HEK293 (cell line): ENCODE measurements at regions not wholly inside any gene's neighbourhood (a gene's known extent, or its start where the extent isn't known, plus 50 kb on each side); places are given as distances from the start of the nearest gene placed in this dataset.

Experiments used
- CTCF ChIA-PET: fragments of 350-600 bp; formaldehyde crosslinking; extraction: SDS; loops from one replicate; lab custom pipeline; 2021; ENCODE audit warnings: antibody characterized with exemption; lab: Yijun Ruan, JAX
- POLR2A ChIA-PET: fragments of 300-600 bp; formaldehyde crosslinking; extraction: SDS; loops from one replicate; lab custom pipeline; 2020; ENCODE audit warnings: antibody characterized with exemption, inconsistent platforms; lab: Yijun Ruan, JAX
- H3K27ac ChIP-seq: fragments of 200-500 bp; sonication (Bioruptor generic); 2 replicates; pipeline ENCODE4 v1.5.1; 2014; ENCODE audit warnings: low read depth, low read length, control low read depth, inconsistent platforms; ENCODE audit errors: extremely low read depth
- H3K36me3 ChIP-seq, 2 experiments: fragments of 200-500 bp in 1 of 2; sonication (Bioruptor generic) in 1 of 2; 1 replicate in 1 of 2; 2 replicates in 1 of 2; pipeline ENCODE4 v1.5.1; 2014 to 2017; ENCODE audit warnings: inconsistent platforms in 2 of 2, low read length in 2 of 2; ENCODE audit not compliant: control insufficient read depth in 2 of 2, insufficient read depth in 1 of 2
- H3K4me1 ChIP-seq: fragments of 200-500 bp; sonication (Bioruptor generic); 2 replicates; pipeline ENCODE4 v1.5.1; 2014; ENCODE audit warnings: mild to moderate bottlenecking, low read length, inconsistent platforms; ENCODE audit not compliant: control insufficient read depth, insufficient read depth
- H3K4me3 ChIP-seq: 2 replicates; pipeline ENCODE4 v1.5.1; 2011; ENCODE audit warnings: low read depth, mild to moderate bottlenecking, control low read depth, low read length, moderate library complexity
- H3K9me3 ChIP-seq: fragments of 200-500 bp; sonication (Bioruptor generic); 2 replicates; pipeline ENCODE4 v1.5.1; 2014; ENCODE audit warnings: low read depth, low read length, inconsistent platforms; ENCODE audit not compliant: control insufficient read depth, insufficient read depth
- HOXA7 ChIP-seq: sonication (generic); formaldehyde crosslinking; IDR thresholded peaks from 2 replicates; pipeline ENCODE4 v1.8.1; 2022; ENCODE audit warnings: missing genetic modification reagents, borderline replicate concordance
- KLF7 ChIP-seq: fragments of 450-650 bp; formaldehyde crosslinking; IDR thresholded peaks from 2 replicates; pipeline ENCODE4 v1.5.1; 2016; ENCODE audit warnings: missing biosample characterization, missing genetic modification characterization, borderline replicate concordance
- KLF9 ChIP-seq: fragments of 450-650 bp; formaldehyde crosslinking; IDR thresholded peaks from 2 replicates; pipeline ENCODE4 v1.5.1; 2016; ENCODE audit warnings: missing biosample characterization, missing genetic modification characterization, low read depth
- OSR2 ChIP-seq: fragments of 450-650 bp; formaldehyde crosslinking; IDR thresholded peaks from 2 replicates; pipeline ENCODE4 v1.5.1; 2016; ENCODE audit warnings: missing biosample characterization, missing genetic modification characterization
- PRDM1 ChIP-seq: fragments of 450-650 bp; formaldehyde crosslinking; IDR thresholded peaks from 2 replicates; pipeline ENCODE4; 2016; ENCODE audit warnings: missing biosample characterization, missing genetic modification characterization
- PRDM2 ChIP-seq: fragments of 450-650 bp; formaldehyde crosslinking; IDR thresholded peaks from 2 replicates; pipeline ENCODE4 v1.5.1; 2016; ENCODE audit warnings: missing biosample characterization, missing genetic modification characterization, borderline replicate concordance
- SETDB1 ChIP-seq: IDR thresholded peaks from one replicate; pipeline ENCODE4 v1.6.1; 2017; ENCODE audit warnings: mild to moderate bottlenecking, low read length, moderate library complexity, mixed read lengths; ENCODE audit not compliant: insufficient read length
- SP3 ChIP-seq: fragments of 450-650 bp; formaldehyde crosslinking; IDR thresholded peaks from 2 replicates; pipeline ENCODE4 v1.5.1; 2016; ENCODE audit warnings: missing biosample characterization, missing genetic modification characterization
- YY1 ChIP-seq: fragments of 450-650 bp; formaldehyde crosslinking; IDR thresholded peaks from 2 replicates; pipeline ENCODE4 v1.5.1; 2018; ENCODE audit warnings: missing biosample characterization, missing genetic modification characterization
- ZBTB20 ChIP-seq: fragments of 450-650 bp; formaldehyde crosslinking; IDR thresholded peaks from 2 replicates; pipeline ENCODE4 v1.5.1; 2016; ENCODE audit warnings: missing biosample characterization, missing genetic modification characterization
- ZBTB49 ChIP-seq: fragments of 450-650 bp; formaldehyde crosslinking; IDR thresholded peaks from 2 replicates; pipeline ENCODE4 v1.5.1; 2016; ENCODE audit warnings: missing biosample characterization, missing genetic modification characterization, low read depth
- ZIC2 ChIP-seq: fragments of 450-650 bp; formaldehyde crosslinking; IDR thresholded peaks from 2 replicates; pipeline ENCODE4 v1.5.1; 2016; ENCODE audit warnings: missing biosample characterization, missing genetic modification characterization
- ZNF155 ChIP-seq: fragments of 450-650 bp; formaldehyde crosslinking; IDR thresholded peaks from 2 replicates; pipeline ENCODE4 v1.5.1; 2016; ENCODE audit warnings: missing biosample characterization, missing genetic modification characterization
- ZNF174 ChIP-seq: fragments of 450-650 bp; formaldehyde crosslinking; IDR thresholded peaks from 2 replicates; pipeline ENCODE4 v1.5.0; 2017; ENCODE audit warnings: missing biosample characterization, mild to moderate bottlenecking, missing genetic modification characterization
- ZNF214 ChIP-seq: fragments of 450-650 bp; formaldehyde crosslinking; IDR thresholded peaks from 2 replicates; pipeline ENCODE4 v1.5.1; 2017; ENCODE audit warnings: missing biosample characterization, mild to moderate bottlenecking, missing genetic modification characterization, borderline replicate concordance
- ZNF24 ChIP-seq: fragments of 450-650 bp; formaldehyde crosslinking; IDR thresholded peaks from 2 replicates; pipeline ENCODE4 v1.5.1; 2016; ENCODE audit warnings: missing biosample characterization, missing genetic modification characterization
- ZNF248 ChIP-seq: fragments of 450-650 bp; formaldehyde crosslinking; IDR thresholded peaks from 2 replicates; pipeline ENCODE4 v1.5.1; 2017; ENCODE audit warnings: missing biosample characterization, missing genetic modification characterization
- ZNF335 ChIP-seq: fragments of 450-650 bp; formaldehyde crosslinking; conservative IDR thresholded peaks from 2 replicates; pipeline ENCODE4 v1.5.1; 2016; ENCODE audit warnings: missing biosample characterization, missing genetic modification characterization
- ZNF354C ChIP-seq: fragments of 450-650 bp; formaldehyde crosslinking; IDR thresholded peaks from 2 replicates; pipeline ENCODE4 v1.5.1; 2016; ENCODE audit warnings: missing biosample characterization, missing genetic modification characterization, low read depth, borderline replicate concordance
- ZNF473 ChIP-seq: fragments of 450-650 bp; formaldehyde crosslinking; IDR thresholded peaks from 2 replicates; pipeline ENCODE4 v1.5.1; 2017; ENCODE audit warnings: missing biosample characterization, missing genetic modification characterization
- ZNF561 ChIP-seq: fragments of 450-650 bp; IDR thresholded peaks from 2 replicates; pipeline ENCODE4 v1.5.1; 2018; ENCODE audit warnings: missing biosample characterization, missing genetic modification characterization, borderline replicate concordance
- ZNF670 ChIP-seq: fragments of 450-650 bp; formaldehyde crosslinking; IDR thresholded peaks from 2 replicates; pipeline ENCODE4 v1.5.1; 2016; ENCODE audit warnings: missing biosample characterization, missing genetic modification characterization, low read depth
- ZNF768 ChIP-seq: fragments of 450-650 bp; formaldehyde crosslinking; IDR thresholded peaks from 2 replicates; pipeline ENCODE4 v1.5.1; 2018; ENCODE audit warnings: missing biosample characterization, mild to moderate bottlenecking, missing genetic modification characterization
- ZNF785 ChIP-seq: fragments of 450-650 bp; formaldehyde crosslinking; IDR thresholded peaks from 2 replicates; pipeline ENCODE4 v1.5.1; 2016; ENCODE audit warnings: missing biosample characterization, missing genetic modification characterization
- ZNF792 ChIP-seq: fragments of 450-650 bp; formaldehyde crosslinking; IDR thresholded peaks from 2 replicates; pipeline ENCODE4 v1.5.1; 2016; ENCODE audit warnings: missing biosample characterization, missing genetic modification characterization

- TF ChIP-seq ZNF768 (tag by site-specific recombination) (no peak), ZIC2 (tag by site-specific recombination) (no peak), ZNF248 (tag by site-specific recombination) (no peak), ZNF335 (tag by site-specific recombination) (no peak)
- TF ChIP-seq, all 188 proteins: peak for 0
These were observed 403.6 kb downstream of the UTRN start (continued) for GRCh38 chr6:144688713-144689112.

DNA sequence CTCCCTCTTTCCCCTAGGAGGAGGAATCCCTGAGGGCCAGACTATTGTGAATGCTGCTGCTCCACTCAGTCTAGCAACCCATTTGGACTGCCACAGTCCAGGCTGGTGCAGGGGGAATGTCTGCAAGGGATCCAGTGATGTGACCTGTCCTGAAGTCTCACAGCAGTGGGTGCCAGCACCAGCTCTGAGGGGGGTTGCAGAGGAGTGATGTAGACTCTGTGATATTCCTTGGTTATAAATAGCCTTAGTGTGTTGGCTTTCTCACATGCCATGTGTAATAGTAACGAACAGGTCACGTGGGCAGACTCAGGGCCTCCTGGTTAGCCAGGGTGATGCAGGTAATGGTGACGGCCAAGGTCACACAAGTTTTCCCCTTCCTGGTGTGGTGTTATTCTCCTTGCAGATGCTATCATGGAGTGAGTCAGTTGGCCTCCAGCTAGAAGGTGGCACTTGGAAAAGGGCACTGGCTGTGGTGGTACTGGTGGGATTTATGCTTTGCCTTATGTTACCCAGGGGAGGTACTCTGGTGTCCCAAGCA is 404.4 kb downstream of the UTRN start:
- Histone ChIP-seq H3K27ac (no peak overlapping the region), H3K36me3 (no peaks in the 10 kb centered on the region), H3K4me1 (no peaks in the 10 kb centered on the region), H3K4me3 (no peak overlapping the region), H3K9me3 (no peaks in the 10 kb centered on the region)
- CTCF ChIA-PET = no interaction called here
- POLR2A ChIA-PET = no interaction called here
- TF ChIP-seq ZBTB20 (tag by site-specific recombination) = no peak
- TF ChIP-seq ZNF792 (tag by site-specific recombination) = no peak
- TF ChIP-seq ZBTB49 (tag by site-specific recombination) = no peak
- TF ChIP-seq ZNF354C (tag by site-specific recombination) = no peak
- TF ChIP-seq PRDM1 = no peak
- no peak for TF ChIP-seq YY1 (tag by site-specific recombination)
- no peak for TF ChIP-seq HOXA7
- TF ChIP-seq ZNF214 (tag by site-specific recombination) = no peak

- POLR2A ChIA-PET = interaction anchor here (0.6 kb wide), 1 partner anchor 918 kb away, joined by 4 read pairs; no protein-coding TSS in a partner anchor
- TF ChIP-seq SETDB1 (no peak), KLF9 (no peak), ZNF670 (tag by site-specific recombination) (no peak), ZNF473 (no peak), ZBTB49 (tag by site-specific recombination) (no peak), KLF7 (no peak), ZNF155 (no peak), ZNF24 (tag by site-specific recombination) (no peak), OSR2 (tag by site-specific recombination) (no peak), PRDM2 (tag by site-specific recombination) (no peak), ZNF561 (tag by site-specific recombination) (no peak), SP3 (tag by site-specific recombination) (no peak), ZNF174 (tag by site-specific recombination) (no peak), ZNF785 (tag by site-specific recombination) (no peak)
These were observed 405.0 kb downstream of the UTRN start for GRCh38 chr6:144690133-144690532.

More at GRCh38 chr6:144690133-144690532, 405.0 kb downstream of the UTRN start:
- Histone ChIP-seq H3K9me3 (no peaks in the 10 kb centered on the region), H3K4me3 (no peak overlapping the region), H3K4me1 (no peaks in the 10 kb centered on the region), H3K36me3 (no peaks in the 10 kb centered on the region), H3K27ac (no peak overlapping the region)
- CTCF ChIA-PET = no interaction called here
